ENCODE measurements at regions not wholly inside any gene's neighbourhood (a gene's known extent, or its start where the extent isn't known, plus 50 kb on each side); places are given as distances from the start of the nearest gene placed in this dataset.

DNA sequence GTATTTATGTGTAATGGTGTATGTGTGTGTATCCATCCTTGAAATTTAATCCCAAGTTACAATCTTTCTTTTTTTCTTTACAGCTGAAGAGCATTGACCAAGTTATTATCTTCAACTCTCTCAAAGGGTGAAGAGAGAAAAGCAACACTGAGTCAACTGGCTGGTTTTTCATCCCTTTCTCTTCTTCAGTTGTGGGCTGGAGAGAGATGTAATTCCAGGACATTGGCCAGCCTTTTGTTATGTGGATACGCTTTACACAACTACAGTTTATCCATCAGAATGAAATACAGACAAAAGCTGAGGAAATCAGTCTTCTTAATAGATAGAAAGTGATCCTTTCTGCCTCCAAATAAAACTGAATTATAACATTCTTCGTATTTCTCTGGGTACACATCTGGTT lies 357.0 kb upstream of the NCAM2 start:
- Histone ChIP-seq H3K36me3 (ENCODE audit: control insufficient read depth in 1 of 2, insufficient read depth in 2 of 2, low read length in 2 of 2) (no peaks in the 10 kb centered on the region), H3K27me3 (ENCODE audit: insufficient read depth, low read length) (no peaks in the 10 kb centered on the region), H3K9me3 (ENCODE audit: control insufficient read depth in 1 of 2, insufficient read depth in 1 of 2, low read depth in 1 of 2, low read length in 2 of 2) (peaks cover 0 to 14% of the 10 kb centered on the region in 2 experiments; a peak in 2 of 4 replicates), H3K27ac (ENCODE audit: low read depth, low read length) (no peak overlapping the region), H3K9ac (ENCODE audit: low read length) (no peak overlapping the region), H3K4me3 (replicated peaks in 1 of 2; ENCODE audit: low read depth in 1 of 2, low read length in 2 of 2) (no peak overlapping the region), H3K9me2 (ENCODE audit: insufficient read depth) (no peaks in the 10 kb centered on the region), H3K4me2 (ENCODE audit: low read length) (no peak overlapping the region), H3K79me2 (ENCODE audit: insufficient read depth, low read length) (no peaks in the 10 kb centered on the region), H2AFZ (ENCODE audit: low read depth, low read length, poor library complexity, severe bottlenecking) (no peak overlapping the region), H4K20me1 (ENCODE audit: insufficient read depth) (no peaks in the 10 kb centered on the region), H3K4me1 (ENCODE audit: control insufficient read depth in 1 of 2, insufficient read depth in 2 of 2, low read length in 2 of 2) (no peaks in the 10 kb centered on the region)
- DNase-seq (ENCODE audit: low read depth, low spot score) (no peak), ATAC-seq (no peak)
- ChIA-PET RAD21 (ENCODE audit: low non-redundant PET in 1 of 2, low total read pairs in 2 of 2, uncharacterized antibody in 2 of 2, unreplicated experiment in 2 of 2) (no interaction called here), POLR2A (no interaction called here), CTCF (no interaction called here)
- BruUV-seq (replicated peaks): no TSS peak
- intact Hi-C loops (cut with micrococcal nuclease): no loop called here
- TF ChIP-seq TCF7L2 (IDR thresholded peaks at IDR 0.05; ENCODE audit: borderline replicate concordance, extremely low read depth, insufficient read depth, insufficient read length) (no peak), FOSL1 (IDR thresholded peaks at IDR 0.05; ENCODE audit: low read depth) (no peak)

- H3K4me3 ChIP-seq (replicated peaks in 1 of 2; ENCODE audit: low read depth in 1 of 2, low read length in 2 of 2): no peak overlapping the region
- no peaks in the 10 kb centered on the region for H3K9me2 ChIP-seq (ENCODE audit: insufficient read depth)
- intact Hi-C loops (cut with micrococcal nuclease): no loop called here
- H3K9me3 ChIP-seq (ENCODE audit: control insufficient read depth in 1 of 2, insufficient read depth in 1 of 2, low read depth in 1 of 2, low read length in 2 of 2): peaks cover 3 to 20% of the 10 kb centered on the region in 2 experiments; a peak in 2 of 4 replicates
- RAD21 ChIA-PET (ENCODE audit: low non-redundant PET in 1 of 2, low total read pairs in 2 of 2, uncharacterized antibody in 2 of 2, unreplicated experiment in 2 of 2): no interaction called here
- ATAC-seq: no peak
- no peaks in the 10 kb centered on the region for H4K20me1 ChIP-seq (ENCODE audit: insufficient read depth)
- H3K4me1 ChIP-seq (ENCODE audit: control insufficient read depth in 1 of 2, insufficient read depth in 2 of 2, low read length in 2 of 2): no peaks in the 10 kb centered on the region
- TF ChIP-seq JUND (IDR thresholded peaks at IDR 0.05) (no peak), SIN3A (IDR thresholded peaks at IDR 0.05; ENCODE audit: low read depth) (no peak), RAD21 (IDR thresholded peaks at IDR 0.05; ENCODE audit: low read depth) (no peak), CEBPB (IDR thresholded peaks at IDR 0.05; ENCODE audit: low read depth) (no peak), SRF (IDR thresholded peaks at IDR 0.05; ENCODE audit: low read depth) (no peak), ZBTB33 (IDR thresholded peaks at IDR 0.05; ENCODE audit: extremely low read depth, insufficient replicate concordance, low read length) (no peak), ATF3 (IDR thresholded peaks at IDR 0.05) (no peak), SP1 (IDR thresholded peaks at IDR 0.05; ENCODE audit: low read depth) (no peak), POLR2AphosphoS5 (IDR thresholded peaks at IDR 0.05; ENCODE audit: low read depth, low read length) (no peak)
- no peak overlapping the region for H2AFZ ChIP-seq (ENCODE audit: low read depth, low read length, poor library complexity, severe bottlenecking)
- H3K79me2 ChIP-seq (ENCODE audit: insufficient read depth, low read length): no peaks in the 10 kb centered on the region
- DNase-seq (ENCODE audit: low read depth, low spot score): no peak
- no peak overlapping the region for H3K9ac ChIP-seq (ENCODE audit: low read length)
- H3K27me3 ChIP-seq (ENCODE audit: insufficient read depth, low read length): no peaks in the 10 kb centered on the region
- BruUV-seq (replicated peaks): no TSS peak
- POLR2A ChIA-PET: no interaction called here
- CTCF ChIA-PET: no interaction called here
- H3K36me3 ChIP-seq (ENCODE audit: control insufficient read depth in 1 of 2, insufficient read depth in 2 of 2, low read length in 2 of 2): no peaks in the 10 kb centered on the region
- H3K27ac ChIP-seq (ENCODE audit: low read depth, low read length): no peak overlapping the region
- H3K4me2 ChIP-seq (ENCODE audit: low read length): no peak overlapping the region
Measured at GRCh38 chr21:20642681-20643080, 355.5 kb upstream of the NCAM2 start.

Data from HCT116 (cell line).